NCI-H2227 (cell line): ENCODE measurements at regions not wholly inside any gene's neighbourhood (a gene's known extent, or its start where the extent isn't known, plus 50 kb on each side); places are given as distances from the start of the nearest gene placed in this dataset.

Experiments
- DNase-seq: peaks from one replicate; lab custom pipeline; 2025; ENCODE audit not compliant: unreplicated experiment; lab: John Stamatoyannopoulos, UW

DNA sequence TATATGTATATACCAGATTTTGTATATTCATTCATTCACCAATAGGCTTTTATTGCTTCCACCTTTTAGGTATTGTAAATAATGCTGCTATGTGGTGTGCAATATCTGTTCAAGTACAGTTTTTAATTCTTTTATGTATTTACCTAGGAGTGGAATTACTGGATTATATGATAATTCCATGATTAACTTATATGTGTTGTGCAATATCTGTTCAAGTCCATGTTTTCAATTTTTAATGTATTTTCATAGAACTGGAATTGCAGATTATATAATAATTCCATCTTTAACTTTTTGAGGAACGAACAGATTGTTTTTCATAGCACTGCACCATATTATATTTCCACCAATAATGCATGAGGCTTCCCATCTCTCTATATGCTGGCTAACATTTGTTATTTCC, 50.6 kb upstream of the L3MBTL4 start:
- DNase-seq = no peak

DNA sequence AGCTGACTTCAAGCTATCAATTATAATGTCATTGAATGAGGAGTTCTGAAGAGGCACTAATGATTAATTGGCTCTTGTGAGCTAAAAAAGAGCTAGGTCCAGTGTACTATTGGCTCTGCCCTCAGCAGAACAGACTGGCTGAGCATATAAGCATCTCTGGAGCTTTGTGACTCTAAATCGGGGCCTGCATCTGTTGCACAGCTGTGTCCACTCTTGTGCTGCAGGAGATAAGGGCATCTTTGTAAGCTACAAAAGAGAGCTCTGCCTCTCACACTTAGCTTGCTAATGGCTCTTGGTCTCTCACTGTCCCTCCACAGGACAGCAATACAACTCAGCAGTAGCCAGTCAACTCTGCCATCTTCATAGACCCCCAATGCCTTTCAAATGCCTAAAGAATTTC, 61.5 kb upstream of the L3MBTL4 start:
- no peak for DNase-seq

DNA sequence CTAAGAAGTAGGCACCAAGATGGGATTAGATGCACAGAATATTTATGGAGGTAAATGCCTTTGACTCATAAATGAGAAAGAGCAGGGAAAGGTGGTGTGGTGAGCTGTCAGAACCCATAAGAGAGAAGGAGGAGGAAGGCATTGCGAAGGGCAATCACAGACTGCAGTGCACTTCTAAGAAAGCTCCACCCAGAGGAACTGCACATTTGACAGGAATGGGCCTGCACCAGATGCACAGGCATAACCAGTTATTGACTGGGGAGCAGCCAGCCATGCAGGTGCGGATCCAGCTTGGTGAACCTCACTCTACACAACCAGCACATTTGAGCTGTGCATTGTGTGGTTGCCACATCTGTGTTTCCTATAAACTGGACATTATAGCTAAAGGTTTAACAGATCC, 62.2 kb upstream of the L3MBTL4 start:
- DNase-seq = no peak

DNA sequence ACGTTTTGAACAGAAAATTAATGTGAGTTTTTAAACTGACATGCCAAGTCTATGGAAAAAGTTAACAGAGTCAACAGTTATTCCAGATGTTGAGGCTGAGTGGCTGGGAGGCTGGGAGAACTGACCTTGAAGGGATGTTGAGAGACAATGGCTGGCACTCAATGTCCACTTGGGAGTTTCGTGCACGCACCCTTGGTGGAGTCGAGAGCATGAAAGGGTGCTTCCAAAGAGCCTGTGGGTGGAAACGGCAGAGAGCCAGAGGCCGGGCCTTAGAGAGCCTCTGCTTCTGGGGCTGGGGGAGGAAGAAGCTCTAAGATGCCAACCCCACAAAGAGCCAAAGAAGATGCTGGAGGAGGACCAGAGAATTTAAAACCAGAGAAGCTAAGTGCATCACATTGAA, 63.4 kb upstream of the L3MBTL4 start:
- no peak for DNase-seq

DNA sequence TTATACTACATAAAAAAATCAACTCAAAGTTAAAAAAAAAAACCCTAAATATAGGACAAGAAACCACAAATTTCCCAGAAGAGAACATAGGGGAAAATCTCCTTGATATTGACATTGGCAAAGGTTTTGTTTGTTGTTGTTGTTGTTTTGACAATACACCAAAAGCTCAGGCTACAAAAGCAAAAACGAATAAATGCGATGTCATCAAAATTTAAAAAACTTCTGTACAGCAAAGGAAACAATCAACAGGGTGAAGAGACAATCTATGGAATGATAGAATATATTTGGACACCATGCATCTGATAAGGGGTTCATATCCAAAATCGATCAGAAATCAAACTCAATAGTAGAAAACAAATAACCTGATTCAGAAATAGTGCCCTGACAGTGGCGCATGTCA, 65.0 kb upstream of the L3MBTL4 start:
- no peak for DNase-seq

DNA sequence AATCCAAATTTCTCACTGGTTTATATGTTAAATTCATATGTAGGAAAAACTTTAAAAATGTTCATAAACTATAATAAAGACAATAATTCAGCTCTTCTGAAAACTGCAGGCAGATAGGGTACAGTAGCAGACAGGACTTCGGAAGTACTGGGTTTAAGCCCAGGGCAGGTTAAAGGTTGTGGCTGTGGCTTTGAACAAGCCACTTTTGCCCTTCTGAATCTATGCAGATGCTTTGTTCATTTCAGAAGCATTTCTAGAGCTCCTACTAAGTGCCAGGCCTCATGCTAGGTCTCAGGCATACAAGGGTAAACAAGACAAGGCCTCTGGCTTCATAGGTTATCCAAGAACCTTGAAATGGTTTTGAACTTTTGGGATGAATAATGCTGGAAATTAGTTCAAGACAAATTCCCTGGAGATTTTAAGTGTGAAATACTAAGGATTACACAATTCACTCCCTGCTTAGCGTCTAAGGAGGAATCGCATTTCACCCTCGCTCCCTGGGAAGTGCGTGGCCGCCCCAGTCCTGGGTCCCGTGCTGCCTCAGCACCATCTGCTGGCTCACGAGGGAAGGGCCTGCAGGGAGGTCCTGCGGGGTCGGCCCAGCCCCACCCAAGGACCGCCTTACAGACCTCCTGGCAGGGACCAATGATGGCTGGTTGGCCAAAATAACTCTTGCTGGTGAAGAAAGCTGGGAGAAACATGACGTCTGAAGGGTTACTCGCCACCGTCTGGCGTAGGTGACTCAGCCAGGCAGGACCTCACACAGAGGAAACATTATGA, 67.7 kb upstream of the L3MBTL4 start:
- DNase-seq = no peak

DNA sequence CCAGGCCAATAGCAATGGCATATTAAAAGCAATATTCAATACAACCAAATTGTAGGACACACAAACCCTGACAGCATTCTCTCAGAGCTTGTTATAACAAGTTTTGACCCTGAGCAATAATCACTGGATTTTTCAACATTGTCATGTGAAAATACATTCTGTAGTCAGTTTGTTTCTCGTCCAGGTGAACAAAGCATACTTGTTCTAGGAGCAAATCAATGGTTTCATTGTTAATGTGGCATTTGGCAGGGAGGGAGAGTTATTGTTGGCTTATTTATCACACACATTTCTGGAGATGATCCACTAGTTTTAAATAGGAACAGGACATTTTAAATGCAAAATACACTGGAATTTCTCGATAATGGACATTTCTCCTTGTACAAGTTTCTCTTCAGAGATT, 69.9 kb upstream of the L3MBTL4 start:
- no peak for DNase-seq

DNA sequence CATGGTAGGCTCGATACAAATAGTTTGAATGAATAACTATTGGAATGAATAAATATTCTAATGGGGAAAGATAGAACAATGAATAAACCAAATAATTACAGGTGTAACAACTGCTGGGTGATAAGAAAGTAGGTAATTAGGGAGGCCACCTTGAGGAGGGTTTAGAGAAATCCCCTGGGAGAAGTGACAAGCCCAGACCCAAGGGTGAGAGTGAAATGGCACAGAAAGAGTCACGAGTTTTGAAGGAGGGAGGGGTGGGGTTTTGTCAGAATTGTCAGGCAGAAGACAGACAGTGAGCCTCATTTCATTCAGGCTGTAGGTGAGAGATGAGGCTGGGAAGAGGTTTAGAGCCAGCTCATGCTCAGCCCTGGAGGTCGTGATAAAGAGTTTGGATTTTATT, 71.6 kb upstream of the L3MBTL4 start:
- no peak for DNase-seq

DNA sequence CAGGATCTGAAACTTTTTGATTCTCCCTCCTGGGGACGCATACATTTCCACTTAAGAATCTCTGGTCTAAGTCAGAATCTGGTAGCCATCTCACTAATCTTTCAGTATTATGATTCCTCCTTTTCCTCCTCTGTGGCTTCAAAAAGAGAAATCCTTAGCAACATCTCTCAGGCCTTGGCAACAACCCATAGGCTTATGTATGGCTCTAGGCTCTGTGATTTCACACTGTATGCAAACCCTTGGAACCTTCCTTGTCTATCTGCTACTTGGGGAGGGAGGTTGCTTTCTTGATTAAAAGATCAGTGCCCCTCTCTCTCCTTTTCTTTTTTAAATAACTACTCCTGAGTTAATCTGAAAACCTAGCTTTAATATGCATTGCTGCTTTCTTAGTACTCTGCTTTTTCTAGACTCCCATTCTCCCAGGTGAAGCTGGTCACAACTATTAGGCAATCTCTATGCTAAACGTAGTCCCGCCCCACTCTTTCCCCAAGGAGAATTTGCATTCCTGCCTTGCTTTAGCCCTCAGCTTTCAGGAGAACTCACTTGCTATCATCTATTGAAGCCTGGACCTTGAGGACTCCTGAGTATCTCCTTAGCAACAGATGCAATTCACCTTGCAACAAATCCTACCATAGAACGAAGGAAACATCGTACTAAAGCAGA, 72.2 kb upstream of the L3MBTL4 start:
- DNase-seq = no peak

DNA sequence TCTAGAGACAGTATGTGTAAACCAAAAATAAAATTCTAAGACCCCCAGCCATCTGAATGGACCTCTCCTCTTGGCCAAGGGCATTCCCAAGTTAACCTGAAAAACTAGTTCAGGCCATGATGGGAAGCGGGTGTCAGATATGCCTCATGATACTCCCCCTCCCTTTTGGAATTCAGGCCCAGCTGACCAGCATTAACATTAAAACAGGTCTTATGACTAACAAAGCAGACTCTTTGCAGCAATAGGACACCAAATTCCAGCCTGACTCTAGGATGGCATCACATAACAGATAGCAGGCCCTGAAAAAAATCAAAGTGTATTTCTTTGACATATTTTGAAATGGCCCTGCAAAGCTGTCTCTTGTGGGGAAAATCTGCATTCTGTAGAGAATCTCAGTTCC, 73.3 kb upstream of the L3MBTL4 start:
- DNase-seq = no peak

DNA sequence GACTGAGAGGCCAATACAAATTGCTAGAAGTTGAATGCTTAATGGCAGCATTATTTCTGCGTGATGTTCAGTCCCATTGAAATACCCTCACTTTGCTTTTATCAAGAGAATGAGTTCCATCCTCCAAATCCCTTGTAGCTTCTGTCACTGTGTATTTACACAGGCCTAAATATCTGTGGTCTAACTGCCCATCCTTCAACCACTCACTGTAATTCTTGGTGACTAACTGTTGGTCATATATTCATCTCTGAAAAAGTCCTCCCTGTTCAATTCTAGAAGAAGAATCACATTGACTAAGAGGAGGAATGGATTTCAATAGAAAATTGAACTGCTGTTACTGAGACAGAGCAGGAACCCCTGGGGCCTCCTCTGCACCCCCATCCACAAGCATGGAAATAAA, 74.2 kb upstream of the L3MBTL4 start:
- no peak for DNase-seq

DNA sequence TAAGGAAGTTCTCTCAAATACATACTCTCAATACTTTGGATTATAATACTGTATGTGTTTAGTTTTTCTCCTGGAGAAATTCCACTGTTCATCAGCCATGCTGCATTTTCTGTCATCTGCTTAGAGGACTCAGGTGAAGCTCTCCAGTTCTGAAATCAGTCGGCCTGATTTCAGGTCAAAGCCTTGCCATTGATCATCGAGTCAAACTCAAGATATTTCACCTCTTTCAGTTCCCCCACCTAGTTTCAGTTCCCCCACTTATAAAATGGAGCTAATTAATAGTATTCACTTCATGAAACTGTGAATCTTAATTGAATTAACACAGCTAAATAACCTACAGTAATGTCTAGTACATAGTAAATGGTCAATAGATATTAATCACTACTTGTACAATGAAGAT, 75.3 kb upstream of the L3MBTL4 start:
- no peak for DNase-seq

DNA sequence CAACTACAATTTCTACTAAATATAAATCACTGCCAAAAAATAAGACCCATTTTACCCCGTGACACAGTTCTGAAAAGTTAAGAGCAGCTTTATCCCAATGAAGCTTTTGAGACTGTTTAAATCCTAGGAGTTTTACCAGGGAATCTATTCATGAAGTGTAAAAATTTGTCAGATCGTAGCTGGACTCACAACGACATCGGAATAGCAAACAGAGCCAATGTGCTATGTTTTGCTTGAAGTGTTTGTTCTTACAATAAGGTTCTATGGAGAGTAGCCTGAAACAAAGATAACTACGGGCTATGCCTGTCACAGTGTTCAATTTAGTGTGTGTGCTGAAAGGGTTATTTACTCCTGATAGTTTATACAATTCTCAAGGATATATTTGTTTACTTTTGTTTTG, 78.5 kb upstream of the L3MBTL4 start:
- no peak for DNase-seq

DNA sequence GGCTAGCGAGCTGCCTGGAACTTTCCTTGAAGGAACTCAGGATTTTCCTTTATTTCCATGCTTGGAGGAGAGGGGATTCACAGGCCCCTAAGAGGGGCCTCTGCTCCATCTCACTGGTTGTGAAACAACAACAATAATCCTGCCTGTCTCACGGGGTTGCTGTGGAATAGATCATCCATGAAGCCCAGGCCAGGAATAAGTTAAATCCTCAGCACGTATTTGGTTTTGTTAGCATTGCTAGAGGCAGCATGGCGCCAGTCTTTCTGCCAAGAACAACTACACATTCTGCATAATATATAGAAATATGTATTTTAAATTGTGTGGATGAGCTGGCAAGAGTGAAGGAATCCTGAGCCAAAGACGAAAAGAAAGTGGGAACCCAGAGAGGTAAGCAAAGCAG, 80.8 kb upstream of the L3MBTL4 start:
- DNase-seq = no peak

DNA sequence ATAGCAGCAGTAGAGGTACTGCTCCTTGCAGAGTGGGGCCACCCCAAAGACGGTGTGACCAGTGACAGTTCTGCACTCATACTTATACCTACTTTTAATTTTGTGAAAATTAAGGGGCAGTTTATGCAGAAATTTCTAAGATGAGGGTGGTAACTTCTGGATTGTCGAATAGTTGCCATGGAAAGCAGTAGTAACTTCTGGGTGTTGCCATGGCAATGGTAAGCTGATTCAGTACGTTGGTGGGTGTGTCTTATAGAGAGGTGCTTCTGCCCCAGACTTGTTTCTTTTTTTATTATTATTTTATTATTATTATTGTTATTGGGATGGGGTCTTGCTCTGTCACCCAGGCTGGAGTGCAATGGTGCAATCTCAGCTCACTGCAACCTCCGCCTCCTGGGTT, 82.8 kb upstream of the L3MBTL4 start:
- no peak for DNase-seq

DNA sequence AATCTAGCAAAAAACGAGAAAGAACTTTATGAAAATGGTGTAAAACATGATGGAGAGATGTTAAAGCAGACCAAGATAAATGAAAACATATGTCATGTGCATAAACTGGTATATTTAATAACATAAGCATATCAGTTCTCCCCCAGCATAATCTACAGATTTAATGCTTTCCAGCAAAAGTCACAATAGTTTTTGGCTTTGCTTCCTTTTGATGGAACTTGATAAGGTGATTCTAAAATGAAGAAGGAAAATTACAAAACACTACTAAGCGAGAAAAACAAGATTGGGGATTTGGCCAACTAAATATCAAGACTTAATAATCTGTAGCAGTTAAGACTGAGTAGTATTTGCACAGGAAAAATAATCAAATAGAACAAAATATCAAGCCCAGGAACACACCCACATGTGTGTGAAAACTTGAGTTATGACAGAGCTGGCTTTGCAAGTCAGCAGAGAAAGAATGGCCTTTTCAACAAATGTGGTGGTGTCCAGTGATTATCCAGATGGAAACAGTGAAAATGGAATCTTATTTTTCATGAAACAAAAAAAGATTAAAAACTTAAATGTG, 83.7 kb upstream of the L3MBTL4 start:
- no peak for DNase-seq

DNA sequence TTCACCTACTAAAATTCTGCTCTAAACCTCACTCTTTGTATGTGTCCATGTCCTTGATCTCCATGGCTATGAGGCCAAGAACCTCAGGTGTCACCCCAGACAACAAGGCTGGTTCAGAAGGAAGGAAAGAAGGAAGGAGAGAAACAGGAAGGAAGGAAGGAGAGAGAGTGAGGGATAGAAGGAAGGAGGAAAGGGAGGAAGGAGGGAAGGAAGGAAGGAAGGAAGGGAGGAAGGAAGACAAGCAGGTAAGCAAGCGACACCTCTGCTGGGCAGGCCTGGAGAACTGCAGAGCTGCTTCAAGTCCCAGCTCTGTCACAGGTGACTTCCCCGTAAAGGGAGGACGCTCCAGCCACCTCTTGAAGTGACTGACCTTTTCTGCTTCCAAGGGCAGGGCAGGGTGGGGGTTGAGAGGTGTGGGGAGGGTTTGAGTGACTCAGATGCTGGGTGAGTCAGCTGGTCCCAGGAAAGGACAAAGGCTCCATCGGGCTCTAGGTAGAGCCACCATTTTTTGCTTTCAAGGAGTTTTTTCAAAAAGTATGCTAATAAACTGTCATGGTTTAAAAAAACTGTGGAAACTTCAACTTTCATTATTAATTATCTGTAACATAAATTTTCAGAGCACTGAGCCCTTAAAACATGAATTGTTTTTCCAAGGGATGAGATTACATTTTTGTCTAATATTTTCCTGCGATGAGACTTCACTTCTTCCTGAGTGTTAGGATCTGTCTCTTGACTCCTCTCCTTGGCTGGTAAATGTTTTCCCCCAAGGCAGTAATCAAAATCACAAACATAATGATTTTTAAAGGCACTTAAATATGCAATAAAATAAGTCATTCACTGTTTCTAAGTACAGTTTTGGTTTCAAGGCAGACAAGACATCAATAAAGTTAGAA, 90.1 kb upstream of the L3MBTL4 start:
- no peak for DNase-seq

DNA sequence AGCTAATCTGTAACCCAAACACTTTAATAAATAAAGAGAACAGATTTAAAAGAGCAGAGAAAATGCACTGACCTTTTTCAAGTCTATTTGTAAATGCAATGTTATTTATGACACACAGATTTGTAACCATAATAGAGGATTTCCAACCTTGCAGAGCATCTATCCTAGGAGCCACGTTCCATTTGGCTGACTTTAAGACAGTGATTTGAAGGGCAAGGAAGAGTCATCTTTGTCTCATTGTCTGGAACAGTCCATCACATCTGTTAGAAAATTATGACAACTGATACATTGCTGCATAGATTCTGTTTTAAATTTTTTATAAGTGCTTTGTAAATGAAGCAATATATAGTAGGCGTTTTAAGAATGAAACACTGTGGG, 90.8 kb upstream of the L3MBTL4 start:
- no peak for DNase-seq

DNA sequence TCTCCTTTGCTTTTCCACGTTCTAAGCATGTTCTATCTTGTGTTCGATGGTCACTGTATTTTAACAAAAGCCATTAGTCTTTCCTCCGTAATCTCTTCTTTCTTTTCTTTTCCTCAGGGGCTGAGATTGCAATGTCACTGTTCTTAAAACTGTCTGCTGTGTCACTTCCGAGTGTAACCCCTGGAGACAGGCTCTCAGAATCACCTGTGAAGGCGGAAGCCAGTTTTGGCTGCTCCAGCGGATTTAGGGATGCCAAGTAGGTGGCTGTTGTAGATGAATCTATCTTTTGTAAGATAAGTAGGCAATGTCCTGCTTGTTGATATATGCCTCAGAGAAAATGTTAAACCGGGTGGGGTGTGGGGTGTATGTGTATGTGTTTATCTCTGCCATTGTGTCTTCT, 94.7 kb upstream of the L3MBTL4 start:
- DNase-seq = no peak

DNA sequence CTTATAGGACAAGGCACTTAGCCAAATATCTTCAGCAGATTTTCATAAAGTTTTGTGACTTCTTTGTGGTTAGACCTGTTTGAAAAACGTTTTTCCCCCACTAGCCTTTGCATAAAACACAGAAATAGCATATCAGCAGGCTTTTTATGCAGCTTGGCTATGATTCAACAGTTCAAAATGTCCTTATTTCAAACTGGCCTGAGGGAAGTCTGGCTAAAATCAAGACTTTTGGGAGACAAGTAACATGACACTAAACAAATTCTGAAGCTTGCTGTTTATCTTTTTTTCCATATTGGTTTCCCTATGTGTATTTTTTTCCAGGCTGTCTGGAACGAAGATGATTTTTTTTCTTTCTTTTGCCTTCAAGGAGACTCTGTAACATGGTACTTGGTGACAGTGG, 95.1 kb upstream of the L3MBTL4 start:
- DNase-seq = no peak

DNA sequence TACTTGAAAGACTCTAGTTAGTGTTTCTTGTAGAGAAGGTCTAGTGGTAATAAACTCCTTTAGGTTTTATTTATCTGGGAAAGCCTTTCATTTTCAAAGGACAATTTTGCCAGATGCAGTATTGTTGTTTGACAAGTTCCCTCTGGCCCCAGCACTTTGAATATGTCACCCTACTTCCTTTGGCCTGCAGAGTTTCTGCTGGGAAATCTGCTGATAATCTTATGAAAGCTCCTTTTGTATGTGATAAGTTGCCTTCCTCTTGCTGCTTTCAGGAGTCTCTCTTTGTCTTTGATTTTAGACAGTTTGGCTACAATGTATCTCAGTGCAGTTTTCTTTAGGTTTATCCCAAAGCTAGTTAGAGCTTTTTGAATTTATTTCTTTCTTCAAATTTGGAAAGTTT, 106.2 kb upstream of the L3MBTL4 start:
- DNase-seq = no peak
